ENCODE measurements at regions not wholly inside any gene's neighbourhood (a gene's known extent, or its start where the extent isn't known, plus 50 kb on each side); places are given as distances from the start of the nearest gene placed in this dataset.

- CTCF ChIA-PET = no interaction called here
- H3K4me3 ChIP-seq (ENCODE audit: low read depth, low read length) = no peak overlapping the region
- intact Hi-C loops (cut with micrococcal nuclease; ENCODE audit: unreplicated experiment) = no loop called here
- no peak for DNase-seq
- H3K27me3 Mint-ChIP-seq (ENCODE audit: insufficient read depth, unreplicated experiment) = no peaks in the 10 kb centered on the region
- H3K4me1 Mint-ChIP-seq (ENCODE audit: low read depth, unreplicated experiment) = no peaks in the 10 kb centered on the region
- BruUV-seq (replicated peaks) = no TSS peak
- no peaks in the 10 kb centered on the region for H3K36me3 ChIP-seq (ENCODE audit: control insufficient read depth, insufficient read depth, low read length)
- H3K9me3 Mint-ChIP-seq (ENCODE audit: unreplicated experiment) = no peaks in the 10 kb centered on the region
- no peak overlapping the region for H3K27ac Mint-ChIP-seq (ENCODE audit: unreplicated experiment)
- no peaks in the 10 kb centered on the region for H3K27me3 ChIP-seq (replicated peaks; ENCODE audit: control insufficient read depth, insufficient read depth, low read length)
- TF ChIP-seq, protein P1, sequence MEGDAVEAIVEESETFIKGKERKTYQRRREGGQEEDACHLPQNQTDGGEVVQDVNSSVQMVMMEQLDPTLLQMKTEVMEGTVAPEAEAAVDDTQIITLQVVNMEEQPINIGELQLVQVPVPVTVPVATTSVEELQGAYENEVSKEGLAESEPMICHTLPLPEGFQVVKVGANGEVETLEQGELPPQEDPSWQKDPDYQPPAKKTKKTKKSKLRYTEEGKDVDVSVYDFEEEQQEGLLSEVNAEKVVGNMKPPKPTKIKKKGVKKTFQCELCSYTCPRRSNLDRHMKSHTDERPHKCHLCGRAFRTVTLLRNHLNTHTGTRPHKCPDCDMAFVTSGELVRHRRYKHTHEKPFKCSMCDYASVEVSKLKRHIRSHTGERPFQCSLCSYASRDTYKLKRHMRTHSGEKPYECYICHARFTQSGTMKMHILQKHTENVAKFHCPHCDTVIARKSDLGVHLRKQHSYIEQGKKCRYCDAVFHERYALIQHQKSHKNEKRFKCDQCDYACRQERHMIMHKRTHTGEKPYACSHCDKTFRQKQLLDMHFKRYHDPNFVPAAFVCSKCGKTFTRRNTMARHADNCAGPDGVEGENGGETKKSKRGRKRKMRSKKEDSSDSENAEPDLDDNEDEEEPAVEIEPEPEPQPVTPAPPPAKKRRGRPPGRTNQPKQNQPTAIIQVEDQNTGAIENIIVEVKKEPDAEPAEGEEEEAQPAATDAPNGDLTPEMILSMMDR (IDR thresholded peaks at IDR 0.05; ENCODE audit: insufficient read depth in 1 of 2, low read depth in 1 of 2, low read length in 1 of 2, severe bottlenecking in 1 of 2, unreplicated experiment in 1 of 2) = no peak
- no peaks in the 10 kb centered on the region for H3K4me1 ChIP-seq
- no peaks in the 10 kb centered on the region for H3K36me3 Mint-ChIP-seq (ENCODE audit: insufficient read depth, unreplicated experiment)
- H3K4me3 Mint-ChIP-seq (ENCODE audit: unreplicated experiment) = no peak overlapping the region
- POLR2A ChIA-PET = no interaction called here
- no peaks in the 10 kb centered on the region for H3K9me3 ChIP-seq
Observed at GRCh38 chr2:142189501-142189900, 58.7 kb upstream of the LRP1B start.

DNA sequence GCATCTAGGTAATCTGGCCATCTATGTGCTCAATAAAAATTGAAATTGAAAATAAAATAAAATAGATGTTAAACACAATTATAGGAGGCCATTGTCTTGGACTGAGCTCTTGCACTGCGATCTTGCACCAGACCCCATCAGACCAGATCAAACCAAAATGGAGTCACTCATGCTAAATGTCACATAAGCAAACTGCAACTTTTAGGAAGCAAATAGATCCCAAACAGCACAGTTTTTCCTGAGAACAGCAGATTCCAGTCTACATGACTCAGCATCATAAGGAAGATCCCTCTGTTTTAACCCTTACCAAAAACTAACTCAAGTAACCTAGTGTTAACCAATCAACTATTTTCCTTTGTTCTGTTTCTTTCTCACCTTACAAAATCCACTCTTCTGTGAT is 57.7 kb upstream of the LRP1B start:
- no TSS peak for BruUV-seq (replicated peaks)
- no peaks in the 10 kb centered on the region for H3K36me3 ChIP-seq (ENCODE audit: control insufficient read depth, insufficient read depth, low read length)
- ChIA-PET CTCF (no interaction called here), POLR2A (no interaction called here)
- Mint-ChIP-seq H3K36me3 (ENCODE audit: insufficient read depth, unreplicated experiment) (no peaks in the 10 kb centered on the region), H3K4me3 (ENCODE audit: unreplicated experiment) (no peak overlapping the region), H3K27me3 (ENCODE audit: insufficient read depth, unreplicated experiment) (no peaks in the 10 kb centered on the region), H3K9me3 (ENCODE audit: unreplicated experiment) (no peaks in the 10 kb centered on the region), H3K27ac (ENCODE audit: unreplicated experiment) (no peak overlapping the region), H3K4me1 (ENCODE audit: low read depth, unreplicated experiment) (no peaks in the 10 kb centered on the region)
- no peaks in the 10 kb centered on the region for H3K4me1 ChIP-seq
- TF ChIP-seq, protein P1 (IDR thresholded peaks at IDR 0.05; ENCODE audit: insufficient read depth in 1 of 2, low read depth in 1 of 2, low read length in 1 of 2, severe bottlenecking in 1 of 2, unreplicated experiment in 1 of 2) = no peak
- H3K9me3 ChIP-seq = no peaks in the 10 kb centered on the region
- H3K27me3 ChIP-seq (replicated peaks; ENCODE audit: control insufficient read depth, insufficient read depth, low read length) = no peaks in the 10 kb centered on the region
- intact Hi-C loops (cut with micrococcal nuclease; ENCODE audit: unreplicated experiment) = no loop called here
- no peak for DNase-seq
- H3K4me3 ChIP-seq (ENCODE audit: low read depth, low read length) = no peak overlapping the region

DNA sequence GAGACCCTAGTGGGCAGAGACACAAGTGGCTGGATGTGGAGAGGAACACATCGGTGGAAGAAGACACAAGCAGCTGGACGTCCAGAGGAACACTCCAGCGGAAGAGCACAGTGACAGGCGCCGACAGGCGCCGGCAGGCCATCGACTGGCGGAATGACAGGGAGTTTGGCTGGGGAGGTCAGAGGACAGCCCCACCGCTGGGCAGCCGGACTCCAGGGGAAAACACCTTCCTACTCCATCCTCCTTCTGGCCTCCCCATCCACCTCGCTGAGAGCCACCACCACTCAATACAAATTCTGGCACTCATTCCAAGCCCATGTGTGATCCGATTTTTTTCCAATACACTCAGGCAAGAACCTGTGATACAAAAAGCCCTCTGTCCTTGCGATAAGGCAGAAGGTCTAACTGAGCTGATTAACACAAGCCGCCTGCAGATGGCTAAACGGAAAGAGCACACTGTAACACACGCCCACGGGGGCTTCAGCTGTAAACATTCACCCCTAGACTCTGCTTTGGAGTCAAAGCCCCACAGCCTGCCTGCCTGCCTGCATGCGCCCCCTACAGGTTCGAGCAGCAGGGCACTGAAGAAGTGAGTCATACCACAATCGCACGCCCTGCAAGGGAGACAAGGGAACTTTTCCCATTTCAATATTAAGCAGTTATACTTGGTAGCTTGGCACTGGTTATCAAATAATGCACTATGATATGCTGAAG is 50.2 kb upstream of the LRP1B start:
- TF ChIP-seq, protein P1 (IDR thresholded peaks at IDR 0.05; ENCODE audit: insufficient read depth in 1 of 2, low read depth in 1 of 2, low read length in 1 of 2, severe bottlenecking in 1 of 2, unreplicated experiment in 1 of 2) = peak; percentile 35 to 38
- H3K4me1 ChIP-seq = no peaks in the 10 kb centered on the region
- no peaks in the 10 kb centered on the region for H3K36me3 Mint-ChIP-seq (ENCODE audit: insufficient read depth, unreplicated experiment)
- H3K4me3 Mint-ChIP-seq (ENCODE audit: unreplicated experiment) = no peak overlapping the region
- no peaks in the 10 kb centered on the region for H3K9me3 Mint-ChIP-seq (ENCODE audit: unreplicated experiment)
- no peaks in the 10 kb centered on the region for H3K9me3 ChIP-seq
- CTCF ChIA-PET = no interaction called here
- H3K4me3 ChIP-seq (ENCODE audit: low read depth, low read length) = no peak overlapping the region
- DNase-seq = peak; percentile 40 to 47
- POLR2A ChIA-PET = no interaction called here
- H3K36me3 ChIP-seq (ENCODE audit: control insufficient read depth, insufficient read depth, low read length) = no peaks in the 10 kb centered on the region
- no peaks in the 10 kb centered on the region for H3K4me1 Mint-ChIP-seq (ENCODE audit: low read depth, unreplicated experiment)
- no peak overlapping the region for H3K27ac Mint-ChIP-seq (ENCODE audit: unreplicated experiment)
- BruUV-seq (replicated peaks) = no TSS peak
- H3K27me3 Mint-ChIP-seq (ENCODE audit: insufficient read depth, unreplicated experiment) = no peaks in the 10 kb centered on the region
- intact Hi-C loops (cut with micrococcal nuclease; ENCODE audit: unreplicated experiment) = no loop called here
- H3K27me3 ChIP-seq (replicated peaks; ENCODE audit: control insufficient read depth, insufficient read depth, low read length) = no peaks in the 10 kb centered on the region

All from Caco-2 (cell line).